ENCODE measurements at regions not wholly inside any gene's neighbourhood (a gene's known extent, or its start where the extent isn't known, plus 50 kb on each side); places are given as distances from the start of the nearest gene placed in this dataset.
"Not testable (repeated sequence)": the region's sequence is repeated elsewhere in the genome, so short reads cannot be mapped to it uniquely, and the experiment has no call there.

DNA sequence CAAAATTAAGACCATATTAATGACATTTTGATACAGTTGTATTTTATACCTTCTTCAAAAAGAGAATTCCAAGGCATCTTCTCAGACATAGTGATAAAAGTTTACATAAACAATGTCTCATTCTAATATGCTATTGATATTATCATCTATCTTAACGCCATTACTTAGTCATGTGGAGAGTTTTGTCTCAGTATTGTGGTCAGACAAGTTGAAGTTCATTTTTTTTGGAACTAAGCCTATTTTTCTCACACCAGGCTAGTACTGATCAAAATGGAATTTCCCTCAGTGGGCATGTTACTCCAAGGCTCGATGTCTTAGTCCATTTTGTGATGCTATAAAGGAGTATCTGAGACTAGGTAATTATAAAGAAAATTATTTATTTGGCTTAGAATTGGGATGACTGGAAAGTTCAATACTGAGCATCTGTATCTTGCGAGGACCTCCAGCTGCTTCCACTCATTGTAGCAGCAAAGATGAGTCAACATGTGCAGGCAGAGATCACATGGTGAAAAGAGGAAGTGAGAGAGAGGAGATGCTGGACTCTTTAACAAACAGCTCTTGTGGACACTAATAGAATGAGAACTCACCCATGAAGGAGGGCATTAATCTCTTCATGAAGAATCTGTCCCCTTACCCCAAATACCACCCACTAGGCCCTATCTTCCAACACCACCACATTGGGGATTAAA, 825.5 kb upstream of the MANEA start:
- H3K36me3 Mint-ChIP-seq: peaks cover 1% of the 10 kb centered on the region
- H3K27me3 Mint-ChIP-seq: no peaks in the 10 kb centered on the region
- peaks cover 0 to 4% (median 3%) of the 10 kb centered on the region in 3 donors for H3K9me3 Mint-ChIP-seq
- no peaks in the 10 kb centered on the region for H3K4me1 Mint-ChIP-seq
- H3K27ac Mint-ChIP-seq: no peak overlapping the region
- no peak overlapping the region for H3K4me3 Mint-ChIP-seq

DNA sequence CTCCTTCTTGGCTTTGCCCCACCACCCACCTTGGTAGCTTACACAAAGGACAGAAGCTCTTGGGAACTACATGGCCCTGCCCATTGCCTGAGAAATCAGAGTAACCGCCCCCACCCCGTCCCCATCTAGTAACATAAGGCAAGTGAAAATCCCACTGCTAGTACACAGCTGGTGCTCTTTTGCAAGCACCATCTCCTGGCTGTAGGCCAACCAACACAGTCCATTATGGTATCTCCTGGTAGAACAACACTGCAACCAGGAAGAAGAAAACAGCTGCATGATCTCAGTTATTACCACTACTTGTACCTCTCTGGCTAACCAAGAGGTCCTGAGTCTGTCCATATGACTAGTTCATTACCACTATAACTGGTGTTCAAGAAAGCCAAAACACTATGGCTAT, 841.1 kb upstream of the MANEA start:
- Mint-ChIP-seq H3K36me3 (no peaks in the 10 kb centered on the region), H3K27ac (no peak overlapping the region), H3K9me3 (peaks cover 0 to 4% (median 2%) of the 10 kb centered on the region in 3 donors), H3K4me1 (no peaks in the 10 kb centered on the region), H3K4me3 (no peak overlapping the region), H3K27me3 (no peaks in the 10 kb centered on the region)

DNA sequence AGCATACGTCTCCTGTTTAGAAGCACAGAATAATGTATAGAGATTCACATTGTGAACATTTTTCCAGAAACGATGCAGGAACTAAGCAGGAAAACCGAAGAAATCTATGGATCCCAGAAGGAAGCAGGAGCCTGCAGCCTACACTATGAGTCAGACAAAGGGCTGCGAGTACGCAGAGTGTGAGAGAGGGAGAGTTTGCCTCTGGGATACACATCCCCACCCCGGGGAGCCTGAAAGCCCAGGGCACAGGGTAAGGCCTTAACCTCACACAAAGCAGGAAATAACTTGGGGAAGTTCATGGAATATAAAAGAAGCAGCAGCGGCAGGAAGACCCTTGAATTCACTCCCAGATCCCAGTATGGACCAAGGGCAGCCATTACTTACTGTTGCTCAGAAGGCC, 842.1 kb upstream of the MANEA start:
- H3K9me3 Mint-ChIP-seq: peaks cover 0 to 4% (median 2%) of the 10 kb centered on the region in 3 donors

GRCh38 chr6:94734751-94735150, 842.6 kb upstream of the MANEA start:
- peaks cover 0 to 2% (median 0%) of the 10 kb centered on the region in 3 donors for H3K9me3 Mint-ChIP-seq
- no peaks in the 10 kb centered on the region for H3K36me3 Mint-ChIP-seq
- no peak overlapping the region for H3K27ac Mint-ChIP-seq
- H3K27me3 Mint-ChIP-seq: no peaks in the 10 kb centered on the region
- H3K4me1 Mint-ChIP-seq: no peaks in the 10 kb centered on the region
- no peak overlapping the region for H3K4me3 Mint-ChIP-seq

More for the DNA sequence above, 842.1 kb upstream of the MANEA start:
- H3K36me3 Mint-ChIP-seq: no peaks in the 10 kb centered on the region
- no peaks in the 10 kb centered on the region for H3K4me1 Mint-ChIP-seq
- no peak overlapping the region for H3K4me3 Mint-ChIP-seq
- H3K27me3 Mint-ChIP-seq: no peaks in the 10 kb centered on the region
- H3K27ac Mint-ChIP-seq: no peak overlapping the region

- H3K9me3 Mint-ChIP-seq: peaks cover 0 to 2% (median 0%) of the 10 kb centered on the region in 3 donors
- H3K27me3 Mint-ChIP-seq: no peaks in the 10 kb centered on the region
- no peak overlapping the region for H3K4me3 Mint-ChIP-seq
- no peaks in the 10 kb centered on the region for H3K4me1 Mint-ChIP-seq
- no peak overlapping the region for H3K27ac Mint-ChIP-seq
- no peaks in the 10 kb centered on the region for H3K36me3 Mint-ChIP-seq
Measured at GRCh38 chr6:94733066-94733465, 844.3 kb upstream of the MANEA start.

DNA sequence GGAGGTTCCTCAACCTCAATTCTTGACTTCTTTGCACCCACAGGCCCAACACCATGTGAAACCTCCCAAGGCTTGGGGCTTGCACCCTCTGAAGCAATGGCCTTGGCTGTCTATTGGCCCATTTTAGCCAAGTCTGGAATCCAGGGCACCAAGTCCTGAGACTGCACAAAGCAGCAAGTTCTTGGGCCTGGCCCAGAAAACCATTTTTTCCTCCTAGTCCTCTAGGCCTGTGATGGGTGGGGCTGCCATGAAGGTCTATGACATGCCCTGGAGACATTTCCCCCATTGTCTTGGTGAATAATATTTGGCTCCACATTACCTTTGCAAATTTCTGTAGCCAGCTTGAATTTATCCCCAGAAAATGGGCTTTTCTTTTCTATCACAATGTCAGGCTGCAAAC, 849.6 kb upstream of the MANEA start:
- Mint-ChIP-seq H3K36me3 (no peaks in the 10 kb centered on the region), H3K27ac (no peak overlapping the region), H3K9me3 (peaks cover 2 to 11% (median 2%) of the 10 kb centered on the region in 3 donors), H3K4me1 (no peaks in the 10 kb centered on the region), H3K4me3 (no peak overlapping the region), H3K27me3 (no peaks in the 10 kb centered on the region)

GRCh38 chr6:94721459-94721858, 855.9 kb upstream of the MANEA start:
- Mint-ChIP-seq H3K4me1 (no peaks in the 10 kb centered on the region), H3K27ac (no peak overlapping the region), H3K27me3 (no peaks in the 10 kb centered on the region), H3K9me3 (peaks cover 0 to 17% (median 5%) of the 10 kb centered on the region in 3 donors), H3K4me3 (no peak overlapping the region), H3K36me3 (peaks cover 1% of the 10 kb centered on the region)

DNA sequence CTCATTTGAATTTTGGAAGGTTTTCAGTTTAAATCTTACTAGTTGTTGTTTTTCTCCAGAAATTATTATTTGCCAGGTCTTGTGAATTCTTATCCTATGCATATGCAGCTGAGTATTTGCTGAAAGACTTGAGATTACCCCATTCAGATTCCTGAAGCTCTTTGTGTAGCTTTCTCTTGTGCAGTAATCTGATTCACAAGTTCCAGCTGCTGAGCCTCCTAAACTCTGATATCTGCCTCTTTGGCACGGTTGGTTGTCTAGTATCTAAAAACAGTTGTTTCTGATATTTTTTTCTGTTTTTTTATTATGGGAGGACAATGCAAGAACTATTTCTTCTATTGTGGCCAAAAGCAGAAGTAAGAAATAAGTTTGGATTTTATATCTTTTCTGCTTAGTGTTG, 863.9 kb upstream of the MANEA start:
- H3K36me3 Mint-ChIP-seq: no peaks in the 10 kb centered on the region
- H3K4me3 Mint-ChIP-seq: no peak overlapping the region
- H3K4me1 Mint-ChIP-seq: no peaks in the 10 kb centered on the region
- H3K27ac Mint-ChIP-seq: no peak overlapping the region
- no peaks in the 10 kb centered on the region for H3K27me3 Mint-ChIP-seq
- H3K9me3 Mint-ChIP-seq: peaks cover 0 to 3% (median 1%) of the 10 kb centered on the region in 3 donors

GRCh38 chr6:94698773-94699172, 878.6 kb upstream of the MANEA start:
- H3K27ac Mint-ChIP-seq: no peak overlapping the region
- no peaks in the 10 kb centered on the region for H3K27me3 Mint-ChIP-seq
- no peaks in the 10 kb centered on the region for H3K36me3 Mint-ChIP-seq
- peaks cover 0 to 3% (median 2%) of the 10 kb centered on the region in 3 donors for H3K9me3 Mint-ChIP-seq
- H3K4me1 Mint-ChIP-seq: no peaks in the 10 kb centered on the region
- peak overlapping the region in 1 of 4 donors; percentile 11 for H3K4me3 Mint-ChIP-seq

DNA sequence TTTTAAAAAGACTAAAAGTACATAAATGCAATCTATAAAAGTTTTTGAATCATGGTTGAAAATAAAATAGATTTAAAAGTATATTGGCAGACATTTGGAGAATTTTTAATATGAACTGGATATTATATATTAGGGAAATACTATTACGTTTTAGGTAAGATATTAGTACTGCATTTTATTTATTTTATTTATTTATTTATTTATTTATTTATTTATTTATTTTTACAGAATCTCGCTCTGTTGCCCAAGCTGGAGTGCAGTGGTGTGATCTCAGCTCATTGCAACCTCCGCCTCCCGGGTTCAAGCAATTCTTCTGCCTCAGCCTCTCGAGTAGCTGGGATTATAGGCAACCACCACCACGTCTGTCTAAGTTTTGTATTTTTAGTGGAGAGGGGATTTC, 890.1 kb upstream of the MANEA start:
- not testable (repeated sequence) for H3K27ac Mint-ChIP-seq, H3K27me3 Mint-ChIP-seq, H3K36me3 Mint-ChIP-seq, H3K4me1 Mint-ChIP-seq, H3K9me3 Mint-ChIP-seq, H3K4me3 Mint-ChIP-seq

GRCh38 chr6:94683409-94683808, 893.9 kb upstream of the MANEA start:
- H3K36me3 Mint-ChIP-seq: no peaks in the 10 kb centered on the region
- peaks cover 0 to 2% (median 0%) of the 10 kb centered on the region in 3 donors for H3K9me3 Mint-ChIP-seq
- H3K27ac Mint-ChIP-seq: no peak overlapping the region
- no peaks in the 10 kb centered on the region for H3K27me3 Mint-ChIP-seq
- no peaks in the 10 kb centered on the region for H3K4me1 Mint-ChIP-seq
- no peak overlapping the region for H3K4me3 Mint-ChIP-seq

GRCh38 chr6:94680669-94681212, 896.6 kb upstream of the MANEA start:
- H3K9me3 Mint-ChIP-seq: peaks cover 0 to 3% (median 2%) of the 10 kb centered on the region in 3 donors
- H3K36me3 Mint-ChIP-seq: no peaks in the 10 kb centered on the region
- H3K27ac Mint-ChIP-seq: no peak overlapping the region
- no peaks in the 10 kb centered on the region for H3K4me1 Mint-ChIP-seq
- H3K4me3 Mint-ChIP-seq: no peak overlapping the region
- H3K27me3 Mint-ChIP-seq: no peaks in the 10 kb centered on the region

GRCh38 chr6:94673251-94673650, 904.1 kb upstream of the MANEA start:
- Mint-ChIP-seq H3K27me3 (no peaks in the 10 kb centered on the region), H3K27ac (no peak overlapping the region), H3K9me3 (peaks cover 2 to 16% (median 3%) of the 10 kb centered on the region in 3 donors), H3K4me1 (no peaks in the 10 kb centered on the region), H3K4me3 (no peak overlapping the region), H3K36me3 (no peaks in the 10 kb centered on the region)

- no peaks in the 10 kb centered on the region for H3K36me3 Mint-ChIP-seq
- H3K4me1 Mint-ChIP-seq: no peaks in the 10 kb centered on the region
- H3K27ac Mint-ChIP-seq: no peak overlapping the region
- H3K4me3 Mint-ChIP-seq: no peak overlapping the region
- H3K9me3 Mint-ChIP-seq: peaks cover 2 to 9% (median 5%) of the 10 kb centered on the region in 3 donors
- H3K27me3 Mint-ChIP-seq: no peaks in the 10 kb centered on the region
Measured at GRCh38 chr6:94670017-94670416, 907.3 kb upstream of the MANEA start.

- H3K9me3 Mint-ChIP-seq: peaks cover 2 to 4% (median 2%) of the 10 kb centered on the region in 3 donors
- no peaks in the 10 kb centered on the region for H3K27me3 Mint-ChIP-seq
- H3K36me3 Mint-ChIP-seq: no peaks in the 10 kb centered on the region
- H3K27ac Mint-ChIP-seq: no peak overlapping the region
- H3K4me1 Mint-ChIP-seq: no peaks in the 10 kb centered on the region
- no peak overlapping the region for H3K4me3 Mint-ChIP-seq
Measured at GRCh38 chr6:94668876-94669275, 908.5 kb upstream of the MANEA start.

DNA sequence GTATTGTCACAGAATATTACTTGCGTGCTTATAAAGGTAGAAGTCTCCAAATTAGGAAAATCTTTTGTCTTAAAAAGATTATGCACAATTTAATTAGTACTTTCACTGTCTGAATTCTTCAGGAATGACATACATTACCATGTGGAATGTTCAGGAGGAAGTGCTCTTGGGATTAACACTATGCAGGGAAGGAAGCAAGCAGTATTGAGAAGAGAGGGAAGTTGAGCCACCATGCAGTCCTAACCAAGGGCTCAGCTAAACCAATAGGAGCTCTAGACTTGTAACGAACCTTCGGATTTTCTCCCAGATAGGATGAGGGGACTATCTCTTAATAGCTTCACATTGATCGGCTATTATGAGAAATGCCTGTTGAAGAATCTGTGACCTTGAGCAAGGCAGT, 918.4 kb upstream of the MANEA start:
- Mint-ChIP-seq H3K27me3 (no peaks in the 10 kb centered on the region), H3K4me1 (no peaks in the 10 kb centered on the region), H3K9me3 (peaks cover 4 to 7% (median 7%) of the 10 kb centered on the region in 3 donors), H3K36me3 (no peaks in the 10 kb centered on the region), H3K27ac (no peak overlapping the region), H3K4me3 (no peak overlapping the region)

Data from IgD-negative memory B cell (primary cell).